HEK293 (cell line): ENCODE measurements at regions not wholly inside any gene's neighbourhood (a gene's known extent, or its start where the extent isn't known, plus 50 kb on each side); places are given as distances from the start of the nearest gene placed in this dataset.

Source experiments
- CTCF ChIA-PET: fragments of 350-600 bp; formaldehyde crosslinking; extraction: SDS; loops from one replicate; lab custom pipeline; 2021; ENCODE audit warnings: antibody characterized with exemption; lab: Yijun Ruan, JAX
- POLR2A ChIA-PET: fragments of 300-600 bp; formaldehyde crosslinking; extraction: SDS; loops from one replicate; lab custom pipeline; 2020; ENCODE audit warnings: antibody characterized with exemption, inconsistent platforms; lab: Yijun Ruan, JAX
- H3K27ac ChIP-seq: fragments of 200-500 bp; sonication (Bioruptor generic); 2 replicates; pipeline ENCODE4 v1.5.1; 2014; ENCODE audit warnings: low read depth, low read length, control low read depth, inconsistent platforms; ENCODE audit errors: extremely low read depth
- H3K36me3 ChIP-seq, 2 experiments: fragments of 200-500 bp in 1 of 2; sonication (Bioruptor generic) in 1 of 2; 1 replicate in 1 of 2; 2 replicates in 1 of 2; pipeline ENCODE4 v1.5.1; 2014 to 2017; ENCODE audit warnings: inconsistent platforms in 2 of 2, low read length in 2 of 2; ENCODE audit not compliant: control insufficient read depth in 2 of 2, insufficient read depth in 1 of 2
- H3K4me1 ChIP-seq: fragments of 200-500 bp; sonication (Bioruptor generic); 2 replicates; pipeline ENCODE4 v1.5.1; 2014; ENCODE audit warnings: mild to moderate bottlenecking, low read length, inconsistent platforms; ENCODE audit not compliant: control insufficient read depth, insufficient read depth
- H3K4me3 ChIP-seq: 2 replicates; pipeline ENCODE4 v1.5.1; 2011; ENCODE audit warnings: low read depth, mild to moderate bottlenecking, control low read depth, low read length, moderate library complexity
- H3K9me3 ChIP-seq: fragments of 200-500 bp; sonication (Bioruptor generic); 2 replicates; pipeline ENCODE4 v1.5.1; 2014; ENCODE audit warnings: low read depth, low read length, inconsistent platforms; ENCODE audit not compliant: control insufficient read depth, insufficient read depth
- BCL11B ChIP-seq: fragments of 450-650 bp; formaldehyde crosslinking; IDR thresholded peaks from 2 replicates; pipeline ENCODE4 v1.5.1; 2016; ENCODE audit warnings: low read depth, missing biosample characterization, missing genetic modification characterization
- HOXC10 ChIP-seq: sonication (generic); formaldehyde crosslinking; IDR thresholded peaks from 2 replicates; pipeline ENCODE4 v1.8.1; 2023; ENCODE audit warnings: mild to moderate bottlenecking, missing genetic modification reagents
- PRDM1 ChIP-seq: fragments of 450-650 bp; formaldehyde crosslinking; IDR thresholded peaks from 2 replicates; pipeline ENCODE4; 2016; ENCODE audit warnings: missing biosample characterization, missing genetic modification characterization
- TRIM28 ChIP-seq: IDR thresholded peaks from 2 replicates; pipeline ENCODE4 v1.6.1; 2011; ENCODE audit warnings: low read length, control low read depth, borderline replicate concordance
- ZBTB44 ChIP-seq: fragments of 450-650 bp; IDR thresholded peaks from 2 replicates; pipeline ENCODE4 v1.5.1; 2018; ENCODE audit warnings: missing biosample characterization, mild to moderate bottlenecking, missing genetic modification characterization
- ZNF138 ChIP-seq: fragments of 450-650 bp; formaldehyde crosslinking; IDR thresholded peaks from 2 replicates; pipeline ENCODE4 v1.5.1; 2016; ENCODE audit warnings: missing biosample characterization, missing genetic modification characterization, borderline replicate concordance
- ZNF155 ChIP-seq: fragments of 450-650 bp; formaldehyde crosslinking; IDR thresholded peaks from 2 replicates; pipeline ENCODE4 v1.5.1; 2016; ENCODE audit warnings: missing biosample characterization, missing genetic modification characterization
- ZNF202 ChIP-seq: fragments of 450-650 bp; formaldehyde crosslinking; IDR thresholded peaks from 2 replicates; pipeline ENCODE4 v1.5.1; 2016; ENCODE audit warnings: missing biosample characterization, missing genetic modification characterization, borderline replicate concordance
- ZNF280D ChIP-seq: fragments of 450-650 bp; formaldehyde crosslinking; IDR thresholded peaks from 2 replicates; pipeline ENCODE4 v1.5.1; 2016; ENCODE audit warnings: missing biosample characterization, missing genetic modification characterization
- ZNF391 ChIP-seq: fragments of 450-650 bp; formaldehyde crosslinking; IDR thresholded peaks from 2 replicates; pipeline ENCODE4 v1.5.1; 2016; ENCODE audit warnings: low read depth, missing biosample characterization, missing genetic modification characterization, borderline replicate concordance
- ZNF544 ChIP-seq: fragments of 450-650 bp; formaldehyde crosslinking; IDR thresholded peaks from 2 replicates; pipeline ENCODE4 v1.5.0; 2017; ENCODE audit warnings: missing biosample characterization, missing genetic modification characterization
- ZNF645 ChIP-seq: fragments of 450-650 bp; formaldehyde crosslinking; IDR thresholded peaks from 2 replicates; pipeline ENCODE4; 2016; ENCODE audit warnings: missing biosample characterization, missing genetic modification characterization
- ZSCAN16 ChIP-seq: fragments of 450-650 bp; formaldehyde crosslinking; IDR thresholded peaks from 2 replicates; pipeline ENCODE4 v1.5.1; 2016; ENCODE audit warnings: missing biosample characterization, missing genetic modification characterization

- Histone ChIP-seq H3K36me3 (no peaks in the 10 kb centered on the region), H3K9me3 (no peaks in the 10 kb centered on the region), H3K27ac (no peak overlapping the region), H3K4me3 (no peak overlapping the region), H3K4me1 (no peaks in the 10 kb centered on the region)
- ChIA-PET POLR2A (no interaction called here), CTCF (no interaction called here)
- no peak for TF ChIP-seq ZNF202 (tag by site-specific recombination)
These were observed 179.3 kb downstream of the TMEM132E start for GRCh38 chr17:34758718-34759117.

GRCh38 chr17:34758316-34758715 lies 178.9 kb downstream of the TMEM132E start:
- no peak overlapping the region for H3K27ac ChIP-seq
- no peak overlapping the region for H3K4me3 ChIP-seq
- ChIA-PET POLR2A (no interaction called here), CTCF (no interaction called here)
- H3K36me3 ChIP-seq, result no peaks in the 10 kb centered on the region
- TF ChIP-seq ZNF645 (tag by site-specific recombination), result no peak
- no peak for TF ChIP-seq BCL11B (tag by site-specific recombination)
- no peak for TF ChIP-seq ZNF280D (tag by site-specific recombination)
- TF ChIP-seq, all 188 proteins: peak for 0
- Histone ChIP-seq H3K4me1 (no peaks in the 10 kb centered on the region), H3K9me3 (no peaks in the 10 kb centered on the region)

GRCh38 chr17:34757611-34758010 lies 178.2 kb downstream of the TMEM132E start:
- no peak overlapping the region for H3K27ac ChIP-seq
- H3K36me3 ChIP-seq, result no peaks in the 10 kb centered on the region
- H3K4me1 ChIP-seq, result no peaks in the 10 kb centered on the region
- H3K4me3 ChIP-seq, result no peak overlapping the region
- POLR2A ChIA-PET, result no interaction called here
- TF ChIP-seq HOXC10 (CRISPR knock-in tag), result no peak
- no peak for TF ChIP-seq ZNF391 (tag by site-specific recombination)
- no peak for TF ChIP-seq PRDM1 (tag by site-specific recombination)
- no peak for TF ChIP-seq ZSCAN16 (tag by site-specific recombination)
- no peak for TF ChIP-seq ZBTB44
- TF ChIP-seq TRIM28, result no peak
- TF ChIP-seq ZNF155 (tag by site-specific recombination), result no peak
- TF ChIP-seq, all 188 proteins: peak for 0
- H3K9me3 ChIP-seq, result no peaks in the 10 kb centered on the region
- CTCF ChIA-PET, result no interaction called here

- ChIA-PET POLR2A (no interaction called here), CTCF (interaction anchor here (0.8 kb wide), 1 partner anchor 333 kb away, joined by 6 read pairs; no protein-coding TSS in a partner anchor)
- Histone ChIP-seq H3K27ac (no peak overlapping the region), H3K36me3 (no peaks in the 10 kb centered on the region), H3K4me3 (no peak overlapping the region), H3K4me1 (no peaks in the 10 kb centered on the region), H3K9me3 (no peaks in the 10 kb centered on the region)
- TF ChIP-seq ZNF138 (tag by site-specific recombination) (no peak), ZNF544 (tag by site-specific recombination) (no peak)
These were observed 177.7 kb downstream of the TMEM132E start for GRCh38 chr17:34757106-34757505.
